ENCODE measurements at regions not wholly inside any gene's neighbourhood (a gene's known extent, or its start where the extent isn't known, plus 50 kb on each side); places are given as distances from the start of the nearest gene placed in this dataset.

DNA sequence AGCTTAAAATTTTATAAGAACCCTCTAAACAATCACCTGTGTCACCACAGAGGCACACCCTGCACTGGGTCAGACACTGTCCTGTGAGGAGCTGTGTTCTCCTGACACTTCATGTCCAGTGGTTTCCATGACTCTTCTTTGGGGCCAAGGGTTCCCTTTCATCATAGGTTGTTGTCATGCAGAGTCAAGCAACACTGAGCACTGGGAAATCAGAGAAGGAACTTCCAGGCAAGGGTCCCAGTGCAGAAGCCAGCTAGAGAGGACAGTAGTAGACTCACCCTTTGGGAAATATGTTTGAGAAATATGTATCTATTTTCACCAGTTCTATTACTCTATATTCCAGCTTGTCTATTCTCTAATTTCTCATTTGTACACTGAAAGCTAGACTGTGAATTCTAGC, 56.4 kb upstream of the PRSS58 start:
- Histone ChIP-seq H4K20me1 (ENCODE audit: control insufficient read depth, extremely low read depth, insufficient read depth, low read length) (no peaks in the 10 kb centered on the region), H3K9ac (ENCODE audit: insufficient read depth, low read length) (no peak overlapping the region), H3K27me3 (ENCODE audit: control insufficient read depth, insufficient read depth, low read length) (no peaks in the 10 kb centered on the region), H3K36me3 (ENCODE audit: control insufficient read depth, insufficient read depth, low read length) (no peaks in the 10 kb centered on the region), H3K27ac (ENCODE audit: insufficient read depth, low read length) (no peak overlapping the region), H3K4me1 (ENCODE audit: control insufficient read depth, extremely low read depth, insufficient read depth, low read length) (no peaks in the 10 kb centered on the region), H2AFZ (ENCODE audit: low read length) (no peak overlapping the region), H3K4me3 (replicated peaks in 1 of 4; ENCODE audit: control extremely low read depth in 1 of 4, insufficient read depth in 1 of 4, low read depth in 3 of 4, low read length in 4 of 4) (no peak overlapping the region), H3K9me3 (ENCODE audit: control insufficient read depth, insufficient read depth, low read depth, low read length) (no peaks in the 10 kb centered on the region), H3K4me2 (ENCODE audit: extremely low read depth, insufficient read depth, low read length) (no peak overlapping the region), H3K79me2 (ENCODE audit: control insufficient read depth, insufficient read depth, low read length) (no peaks in the 10 kb centered on the region)
- TF ChIP-seq, protein P1, sequence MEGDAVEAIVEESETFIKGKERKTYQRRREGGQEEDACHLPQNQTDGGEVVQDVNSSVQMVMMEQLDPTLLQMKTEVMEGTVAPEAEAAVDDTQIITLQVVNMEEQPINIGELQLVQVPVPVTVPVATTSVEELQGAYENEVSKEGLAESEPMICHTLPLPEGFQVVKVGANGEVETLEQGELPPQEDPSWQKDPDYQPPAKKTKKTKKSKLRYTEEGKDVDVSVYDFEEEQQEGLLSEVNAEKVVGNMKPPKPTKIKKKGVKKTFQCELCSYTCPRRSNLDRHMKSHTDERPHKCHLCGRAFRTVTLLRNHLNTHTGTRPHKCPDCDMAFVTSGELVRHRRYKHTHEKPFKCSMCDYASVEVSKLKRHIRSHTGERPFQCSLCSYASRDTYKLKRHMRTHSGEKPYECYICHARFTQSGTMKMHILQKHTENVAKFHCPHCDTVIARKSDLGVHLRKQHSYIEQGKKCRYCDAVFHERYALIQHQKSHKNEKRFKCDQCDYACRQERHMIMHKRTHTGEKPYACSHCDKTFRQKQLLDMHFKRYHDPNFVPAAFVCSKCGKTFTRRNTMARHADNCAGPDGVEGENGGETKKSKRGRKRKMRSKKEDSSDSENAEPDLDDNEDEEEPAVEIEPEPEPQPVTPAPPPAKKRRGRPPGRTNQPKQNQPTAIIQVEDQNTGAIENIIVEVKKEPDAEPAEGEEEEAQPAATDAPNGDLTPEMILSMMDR (conservative IDR thresholded peaks at IDR 0.05 in 1 of 2, IDR thresholded peaks at IDR 0.05 in 1 of 2; ENCODE audit: low read depth in 1 of 2, low read length in 2 of 2) = no peak
- TF ChIP-seq EZH2 (IDR thresholded peaks at IDR 0.05; ENCODE audit: low read length, missing control alignments) = no peak
- DNase-seq (ENCODE audit: low read depth in 2 of 2) = no peak

DNA sequence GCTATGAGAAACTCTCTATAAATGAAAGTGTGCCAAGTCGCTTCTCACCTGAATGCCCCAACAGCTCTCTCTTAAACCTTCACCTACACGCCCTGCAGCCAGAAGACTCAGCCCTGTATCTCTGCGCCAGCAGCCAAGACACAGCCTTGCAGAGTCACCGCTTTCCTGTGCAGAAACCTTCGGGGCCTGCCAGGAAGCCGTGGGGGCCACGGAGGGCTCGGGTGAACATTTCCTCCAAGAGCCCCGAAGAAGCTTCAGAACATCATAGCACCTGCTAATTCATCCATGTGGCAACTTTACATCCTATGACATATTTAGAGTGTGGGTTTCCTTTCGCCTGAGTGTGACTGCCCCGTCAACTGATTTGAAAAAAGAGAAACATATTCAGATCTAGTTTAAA, 55.7 kb upstream of the PRSS58 start:
- Histone ChIP-seq H4K20me1 (ENCODE audit: control insufficient read depth, extremely low read depth, insufficient read depth, low read length) (no peaks in the 10 kb centered on the region), H3K9me3 (ENCODE audit: control insufficient read depth, insufficient read depth, low read depth, low read length) (no peaks in the 10 kb centered on the region), H3K36me3 (ENCODE audit: control insufficient read depth, insufficient read depth, low read length) (no peaks in the 10 kb centered on the region), H3K4me1 (ENCODE audit: control insufficient read depth, extremely low read depth, insufficient read depth, low read length) (no peaks in the 10 kb centered on the region), H3K4me2 (ENCODE audit: extremely low read depth, insufficient read depth, low read length) (no peak overlapping the region), H2AFZ (ENCODE audit: low read length) (no peak overlapping the region), H3K9ac (ENCODE audit: insufficient read depth, low read length) (no peak overlapping the region), H3K79me2 (ENCODE audit: control insufficient read depth, insufficient read depth, low read length) (no peaks in the 10 kb centered on the region), H3K27me3 (ENCODE audit: control insufficient read depth, insufficient read depth, low read length) (no peaks in the 10 kb centered on the region), H3K4me3 (replicated peaks in 1 of 4; ENCODE audit: control extremely low read depth in 1 of 4, insufficient read depth in 1 of 4, low read depth in 3 of 4, low read length in 4 of 4) (no peak overlapping the region), H3K27ac (ENCODE audit: insufficient read depth, low read length) (no peak overlapping the region)
- DNase-seq (ENCODE audit: low read depth in 2 of 2) = no peak
- TF ChIP-seq EZH2 (IDR thresholded peaks at IDR 0.05; ENCODE audit: low read length, missing control alignments) = no peak
- TF ChIP-seq, protein P1 (conservative IDR thresholded peaks at IDR 0.05 in 1 of 2, IDR thresholded peaks at IDR 0.05 in 1 of 2; ENCODE audit: low read depth in 1 of 2, low read length in 2 of 2) = no peak

DNA sequence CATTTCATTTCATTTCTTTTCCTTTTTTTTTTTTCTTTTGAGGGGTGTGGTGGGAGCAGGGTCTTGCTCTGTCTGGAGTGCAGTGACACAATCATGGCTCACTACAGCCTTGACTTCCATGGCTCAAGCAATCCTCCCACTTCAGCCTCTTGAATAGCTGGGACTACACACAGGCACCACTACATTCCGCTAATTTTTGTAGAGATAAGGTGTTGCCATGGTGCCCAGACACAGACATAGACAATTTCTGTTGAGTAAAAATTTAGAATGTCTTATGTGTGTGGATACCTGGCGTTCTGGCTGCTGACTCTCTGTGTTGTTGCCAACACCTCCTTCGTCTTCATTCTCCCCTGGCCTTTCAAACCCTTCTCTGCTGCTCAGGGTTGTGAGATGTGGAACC, 54.0 kb upstream of the PRSS58 start:
- Histone ChIP-seq H3K27ac (ENCODE audit: insufficient read depth, low read length) (no peak overlapping the region), H2AFZ (ENCODE audit: low read length) (no peak overlapping the region), H3K27me3 (ENCODE audit: control insufficient read depth, insufficient read depth, low read length) (no peaks in the 10 kb centered on the region), H3K4me1 (ENCODE audit: control insufficient read depth, extremely low read depth, insufficient read depth, low read length) (no peaks in the 10 kb centered on the region), H3K9ac (ENCODE audit: insufficient read depth, low read length) (no peak overlapping the region), H3K4me2 (ENCODE audit: extremely low read depth, insufficient read depth, low read length) (no peak overlapping the region), H3K79me2 (ENCODE audit: control insufficient read depth, insufficient read depth, low read length) (no peaks in the 10 kb centered on the region), H4K20me1 (ENCODE audit: control insufficient read depth, extremely low read depth, insufficient read depth, low read length) (no peaks in the 10 kb centered on the region), H3K4me3 (replicated peaks in 1 of 4; ENCODE audit: control extremely low read depth in 1 of 4, insufficient read depth in 1 of 4, low read depth in 3 of 4, low read length in 4 of 4) (no peak overlapping the region), H3K9me3 (ENCODE audit: control insufficient read depth, insufficient read depth, low read depth, low read length) (no peaks in the 10 kb centered on the region), H3K36me3 (ENCODE audit: control insufficient read depth, insufficient read depth, low read length) (no peaks in the 10 kb centered on the region)
- DNase-seq (ENCODE audit: low read depth in 2 of 2) = peak in 1 of 2 donors; percentile 8
- no peak for TF ChIP-seq EZH2 (IDR thresholded peaks at IDR 0.05; ENCODE audit: low read length, missing control alignments)
- TF ChIP-seq, protein P1 (conservative IDR thresholded peaks at IDR 0.05 in 1 of 2, IDR thresholded peaks at IDR 0.05 in 1 of 2; ENCODE audit: low read depth in 1 of 2, low read length in 2 of 2) = no peak
